IPS-15b (cell line): ENCODE measurements at regions not wholly inside any gene's neighbourhood (a gene's known extent, or its start where the extent isn't known, plus 50 kb on each side); places are given as distances from the start of the nearest gene placed in this dataset.
A peak's percentile ranks its signal among the peaks of the same experiment; 100 is the strongest.
"Not testable (repeated sequence)": the region's sequence is repeated elsewhere in the genome, so short reads cannot be mapped to it uniquely, and the experiment has no call there.

Experiments
- H3K27me3 ChIP-seq: one replicate; pipeline ENCODE4 v1.6.1; 2013; ENCODE audit warnings: low read length; ENCODE audit not compliant: control insufficient read depth, insufficient read depth
- H3K36me3 ChIP-seq: one replicate; pipeline ENCODE4 v1.6.1; 2013; ENCODE audit warnings: low read length; ENCODE audit not compliant: control insufficient read depth, insufficient read depth
- H3K4me1 ChIP-seq: one replicate; pipeline ENCODE4 v1.6.1; 2013; ENCODE audit warnings: mild to moderate bottlenecking, low read length; ENCODE audit not compliant: control insufficient read depth, insufficient read depth
- H3K4me3 ChIP-seq: one replicate; pipeline ENCODE4 v1.5.1; 2013; ENCODE audit warnings: low read depth, low read length
- H3K9ac ChIP-seq: one replicate; pipeline ENCODE4 v1.6.1; 2013; ENCODE audit warnings: low read depth, mild to moderate bottlenecking, low read length
- H3K9me3 ChIP-seq: one replicate; pipeline ENCODE4 v1.6.1; 2013; ENCODE audit warnings: mild to moderate bottlenecking, low read length; ENCODE audit not compliant: control insufficient read depth, insufficient read depth

GRCh38 chr1:143837924-143838597 is 133.7 kb downstream of the FAM72C start:
- H3K36me3 ChIP-seq, H3K9me3 ChIP-seq, H3K4me1 ChIP-seq, H3K4me3 ChIP-seq, H3K27me3 ChIP-seq, H3K9ac ChIP-seq: not testable (repeated sequence)

- not testable (repeated sequence) for H3K4me3 ChIP-seq, H3K9me3 ChIP-seq, H3K27me3 ChIP-seq, H3K9ac ChIP-seq, H3K36me3 ChIP-seq, H3K4me1 ChIP-seq
These were observed 138.4 kb downstream of the FAM72C start for GRCh38 chr1:143833376-143833775.

GRCh38 chr1:143832379-143832716 is 139.4 kb downstream of the FAM72C start:
- not testable (repeated sequence) for H3K4me1 ChIP-seq, H3K9me3 ChIP-seq, H3K36me3 ChIP-seq, H3K9ac ChIP-seq, H3K27me3 ChIP-seq, H3K4me3 ChIP-seq

DNA sequence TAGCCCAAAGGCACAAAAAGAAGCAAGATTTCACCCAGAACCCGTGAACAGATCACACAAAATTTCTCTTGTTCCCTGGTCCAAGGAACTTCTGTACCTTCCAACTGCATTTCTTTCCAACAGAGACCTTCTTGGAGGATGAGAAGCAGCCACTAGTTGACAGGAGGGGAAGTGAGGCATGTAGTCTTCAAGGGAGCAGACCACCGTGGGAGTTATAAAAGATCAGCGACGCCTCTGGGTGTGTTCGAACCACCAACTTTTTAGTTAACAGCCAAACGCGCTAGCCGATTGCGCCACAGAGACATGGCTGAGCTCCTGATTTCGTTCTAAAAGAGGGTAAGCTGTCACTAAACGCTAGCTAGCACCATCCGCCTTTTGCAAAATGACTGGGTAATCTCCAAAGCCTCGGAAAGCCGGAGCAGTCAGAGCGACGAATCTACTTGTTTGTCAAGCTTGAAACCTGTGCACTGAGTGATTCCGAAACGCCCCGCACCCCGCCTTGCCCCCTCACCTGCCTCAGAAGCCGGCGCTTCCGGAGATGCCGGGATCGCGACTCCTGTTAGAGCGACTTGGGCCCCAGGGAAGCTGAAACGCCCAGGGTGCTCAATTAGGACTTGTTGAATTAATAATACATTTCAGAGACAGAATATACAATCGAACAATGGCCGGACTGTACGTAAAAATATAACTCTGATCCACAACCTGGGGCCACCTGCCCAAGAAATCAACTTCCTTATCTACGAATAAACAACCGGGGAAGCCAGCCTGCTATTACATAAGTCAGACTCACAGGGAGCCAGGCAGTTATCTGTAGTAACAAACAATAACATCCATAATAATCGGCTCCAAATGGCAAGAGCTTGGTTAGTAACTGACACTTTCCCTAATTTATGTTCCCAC is 140.1 kb downstream of the FAM72C start:
- H3K36me3 ChIP-seq, H3K9ac ChIP-seq, H3K27me3 ChIP-seq, H3K9me3 ChIP-seq, H3K4me1 ChIP-seq: not testable (repeated sequence)
- H3K4me3 ChIP-seq, result peak overlapping the region; percentile 30

DNA sequence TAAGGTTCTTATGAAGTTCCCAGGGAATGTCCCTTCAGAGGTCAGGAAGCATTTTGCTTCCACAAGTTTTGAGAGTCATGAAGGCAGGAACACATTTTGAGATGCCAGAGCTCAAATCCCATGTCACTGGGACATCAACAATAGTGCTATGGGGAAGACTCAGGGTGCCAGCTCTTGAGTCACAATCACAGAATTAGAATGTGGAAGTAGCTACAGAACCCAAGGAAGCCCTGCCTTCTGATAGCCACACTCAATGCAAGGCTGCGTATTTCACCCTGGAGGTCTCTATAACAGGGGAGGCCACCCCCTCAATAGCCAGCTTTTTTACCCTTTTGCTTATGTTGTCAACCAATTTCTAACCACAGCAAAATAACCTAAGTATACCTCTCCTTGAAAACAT is 145.6 kb downstream of the FAM72C start:
- H3K4me3 ChIP-seq, result not testable (repeated sequence)

DNA sequence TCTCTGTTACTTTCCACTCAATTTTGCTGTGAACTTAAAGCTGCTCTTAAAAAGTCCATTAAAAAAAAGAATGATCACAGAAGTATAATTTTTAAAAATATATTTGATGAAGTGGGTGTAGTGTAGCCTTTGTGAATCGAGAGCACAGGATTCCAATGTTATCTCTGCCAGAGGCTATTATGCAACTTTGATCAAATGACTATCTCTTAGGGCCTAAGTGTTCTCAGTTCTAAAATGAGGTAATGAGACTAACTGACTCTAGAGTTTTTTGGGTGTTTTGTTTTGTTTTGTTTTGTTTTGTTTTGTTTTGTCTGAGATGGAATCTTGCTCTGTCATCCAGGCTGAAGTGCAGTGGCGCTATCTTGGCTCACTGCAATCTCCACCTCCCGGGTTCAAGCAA is 147.5 kb downstream of the FAM72C start:
- H3K9ac ChIP-seq, H3K9me3 ChIP-seq, H3K4me1 ChIP-seq, H3K4me3 ChIP-seq, H3K36me3 ChIP-seq, H3K27me3 ChIP-seq: not testable (repeated sequence)

More for the DNA sequence above, 145.6 kb downstream of the FAM72C start:
- not testable (repeated sequence) for H3K36me3 ChIP-seq, H3K9me3 ChIP-seq, H3K4me1 ChIP-seq, H3K27me3 ChIP-seq, H3K9ac ChIP-seq

DNA sequence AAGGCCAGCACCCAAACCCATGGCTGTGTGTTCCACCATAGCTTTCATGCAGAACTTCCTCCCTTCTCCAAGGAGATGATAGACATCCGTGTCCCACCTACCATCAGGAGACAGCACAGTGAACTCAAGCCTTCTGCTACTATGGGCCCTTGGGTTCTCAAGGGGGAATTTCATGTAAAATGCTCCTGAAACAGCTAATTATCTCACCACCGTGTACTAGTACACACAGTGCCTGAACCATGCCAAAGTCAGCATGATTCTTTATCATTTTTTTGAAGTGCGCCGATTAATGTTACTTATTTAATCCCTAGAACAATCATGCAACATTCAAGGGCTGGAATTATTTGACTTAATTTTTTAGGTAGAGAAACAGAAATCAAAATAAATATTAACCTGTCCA is 151.7 kb downstream of the FAM72C start:
- not testable (repeated sequence) for H3K4me3 ChIP-seq, H3K9ac ChIP-seq, H3K27me3 ChIP-seq, H3K36me3 ChIP-seq, H3K9me3 ChIP-seq, H3K4me1 ChIP-seq

- H3K27me3 ChIP-seq, H3K4me1 ChIP-seq, H3K9me3 ChIP-seq, H3K36me3 ChIP-seq, H3K9ac ChIP-seq, H3K4me3 ChIP-seq: not testable (repeated sequence)
These were observed 155.4 kb downstream of the FAM72C start for GRCh38 chr1:143816369-143816768.

DNA sequence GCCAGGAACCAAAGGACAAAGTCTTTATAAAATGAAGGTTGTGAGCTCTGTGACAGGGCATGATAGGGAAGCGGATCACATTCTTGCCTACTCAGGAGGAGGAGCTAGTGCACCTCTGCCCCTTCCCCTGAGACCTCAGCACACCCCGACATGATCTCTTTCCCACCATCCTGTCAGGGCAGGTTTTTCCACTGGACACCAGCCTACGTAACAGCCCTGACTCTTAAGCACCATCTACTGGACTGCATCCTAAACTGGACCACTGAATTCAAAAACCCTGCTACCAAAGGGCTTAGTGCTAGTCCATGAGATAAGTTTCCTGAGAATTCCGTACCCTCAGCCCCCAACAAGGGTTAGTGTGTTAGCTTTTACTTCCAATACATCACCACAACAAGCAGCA is 166.4 kb downstream of the FAM72C start:
- not testable (repeated sequence) for H3K36me3 ChIP-seq, H3K9ac ChIP-seq, H3K9me3 ChIP-seq, H3K27me3 ChIP-seq, H3K4me3 ChIP-seq, H3K4me1 ChIP-seq

GRCh38 chr1:143804707-143805356 is 167.0 kb downstream of the FAM72C start:
- H3K36me3 ChIP-seq, H3K9ac ChIP-seq, H3K27me3 ChIP-seq, H3K4me1 ChIP-seq, H3K9me3 ChIP-seq: not testable (repeated sequence)
- H3K4me3 ChIP-seq, result peak overlapping the region; percentile 26

DNA sequence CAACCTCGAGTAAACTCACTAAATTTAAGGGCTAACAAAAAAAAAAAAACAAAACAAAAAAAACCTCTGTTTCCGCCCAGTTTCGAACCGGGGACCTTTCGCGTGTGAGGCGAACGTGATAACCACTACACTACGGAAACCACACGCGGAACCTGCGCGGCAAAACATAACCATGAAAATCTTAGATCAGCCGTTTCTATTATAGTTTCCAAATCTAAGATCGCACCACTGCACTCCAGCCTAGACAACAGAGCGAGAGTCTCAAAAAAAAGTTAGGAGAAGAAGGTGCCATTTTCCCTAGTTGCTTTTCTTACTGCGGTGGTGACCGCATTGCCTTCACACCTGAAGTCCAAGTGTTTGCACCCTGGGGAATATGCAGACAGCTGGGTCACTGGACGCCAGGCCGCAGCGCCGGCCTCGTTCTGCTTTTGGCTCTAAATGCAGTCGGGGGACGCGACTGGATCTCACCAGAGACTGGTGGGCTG is 167.8 kb downstream of the FAM72C start:
- not testable (repeated sequence) for H3K27me3 ChIP-seq, H3K9me3 ChIP-seq, H3K36me3 ChIP-seq, H3K4me1 ChIP-seq, H3K9ac ChIP-seq
- peak overlapping the region; percentile 70 for H3K4me3 ChIP-seq

DNA sequence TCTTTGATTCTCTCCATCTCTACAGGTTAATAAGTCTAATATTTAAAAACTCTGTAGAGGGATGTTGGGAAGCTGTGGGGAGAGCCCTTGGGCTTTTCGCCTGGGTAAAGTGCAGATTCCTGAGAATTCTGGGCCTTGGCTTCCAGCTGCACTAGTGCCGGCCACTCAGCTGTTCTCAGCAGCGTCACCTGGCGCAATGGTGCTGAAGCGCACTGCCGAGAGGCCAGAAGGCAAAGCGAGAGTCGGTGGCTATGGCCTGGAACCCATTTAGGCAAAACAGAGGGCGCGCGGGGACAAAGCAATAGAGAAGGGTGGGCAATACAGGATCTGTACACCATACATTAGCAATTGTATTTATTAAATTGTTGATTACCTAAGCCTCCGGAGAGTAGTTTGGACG is 168.7 kb downstream of the FAM72C start:
- H3K4me3 ChIP-seq, H3K27me3 ChIP-seq, H3K9ac ChIP-seq, H3K36me3 ChIP-seq, H3K9me3 ChIP-seq, H3K4me1 ChIP-seq: not testable (repeated sequence)
